GM23248 (cell line): ENCODE measurements at regions not wholly inside any gene's neighbourhood (a gene's known extent, or its start where the extent isn't known, plus 50 kb on each side); places are given as distances from the start of the nearest gene placed in this dataset.
A peak's percentile ranks its signal among the peaks of the same experiment; 100 is the strongest.

ENCODE experiments used
- DNase-seq: peaks from one replicate; pipeline ENCODE4 v3.0.0-alpha.2; 2015
- H2AFZ ChIP-seq: fragments of 200-600 bp; sonication (generic); 2 replicates; pipeline ENCODE4 v1.6.1; 2016; ENCODE audit warnings: antibody characterized with exemption
- H3F3A ChIP-seq: fragments of 200-600 bp; sonication (generic); 2 replicates; pipeline ENCODE4 v1.6.1; 2016; ENCODE audit warnings: mild to moderate bottlenecking, antibody characterized with exemption, mixed run types; ENCODE audit not compliant: insufficient read depth
- H3K27ac ChIP-seq: fragments of 200-600 bp; sonication (generic); 2 replicates; pipeline ENCODE4 v1.5.1; 2016; ENCODE audit warnings: mild to moderate bottlenecking
- H3K27me3 ChIP-seq: fragments of 200-600 bp; sonication (generic); replicated peaks from 2 replicates; pipeline ENCODE4 v1.6.1; 2016; ENCODE audit warnings: mild to moderate bottlenecking; ENCODE audit not compliant: insufficient read depth
- H3K36me3 ChIP-seq: fragments of 200-600 bp; sonication (generic); 2 replicates; pipeline ENCODE4 v1.6.1; 2016; ENCODE audit warnings: low read depth, mild to moderate bottlenecking
- H3K4me1 ChIP-seq: fragments of 200-600 bp; sonication (generic); 2 replicates; pipeline ENCODE4 v1.6.1; 2016; ENCODE audit warnings: mild to moderate bottlenecking; ENCODE audit not compliant: insufficient read depth
- H3K4me2 ChIP-seq: fragments of 200-600 bp; sonication (generic); one replicate; pipeline ENCODE4 v1.6.1; 2016; ENCODE audit warnings: mild to moderate bottlenecking; ENCODE audit not compliant: unreplicated experiment
- H3K4me3 ChIP-seq: fragments of 200-600 bp; sonication (generic); 2 replicates; pipeline ENCODE4 v1.5.1; 2016; ENCODE audit warnings: mild to moderate bottlenecking
- H3K79me2 ChIP-seq: fragments of 200-600 bp; sonication (generic); 2 replicates; pipeline ENCODE4 v1.6.1; 2016; ENCODE audit warnings: mild to moderate bottlenecking; ENCODE audit not compliant: insufficient read depth
- H3K9ac ChIP-seq: fragments of 200-600 bp; sonication (generic); 2 replicates; pipeline ENCODE4 v1.6.1; 2016; ENCODE audit warnings: mild to moderate bottlenecking
- H3K9me2 ChIP-seq: fragments of 200-600 bp; sonication (generic); 2 replicates; pipeline ENCODE4 v1.6.1; 2016; ENCODE audit warnings: mixed run types, mild to moderate bottlenecking, moderate library complexity; ENCODE audit not compliant: insufficient read depth
- H3K9me3 ChIP-seq: fragments of 200-600 bp; sonication (generic); one replicate; pipeline ENCODE4 v1.6.1; 2017; ENCODE audit warnings: low read depth
- H4K20me1 ChIP-seq: fragments of 200-600 bp; sonication (generic); 2 replicates; pipeline ENCODE4 v1.6.0; 2016; ENCODE audit not compliant: insufficient read depth
- EZH2 ChIP-seq: fragments of 200-600 bp; sonication (generic); IDR thresholded peaks from 2 replicates; pipeline ENCODE4 v1.6.1; 2018; ENCODE audit warnings: antibody characterized with exemption, mild to moderate bottlenecking; ENCODE audit not compliant: insufficient read depth, poor library complexity, severe bottlenecking
- EZH2phosphoT487 ChIP-seq: fragments of 200-600 bp; sonication (generic); IDR thresholded peaks from 2 replicates; pipeline ENCODE4 v1.6.1; 2018; ENCODE audit warnings: antibody characterized with exemption, moderate library complexity, mild to moderate bottlenecking, low read depth; ENCODE audit not compliant: insufficient read depth
- WGBS, 2 experiments: methylation state at CpG; one replicate each; pipeline ENCODE4 v1.1.6; 2015 to 2017; ENCODE audit warnings: low lambda C conversion rate in 2 of 2, low coverage in 1 of 2; ENCODE audit errors: missing lambda C conversion rate in 2 of 2; 5-methylcytosine and 5-hydroxymethylcytosine counted together
- in situ Hi-C: fragments of 300-500 bp; cut with MboI; formaldehyde crosslinking; loops from 2 replicates; pipeline ENCODE4 v1.15.0; 2020

GRCh38 chr9:108167136-108167900 lies 677.7 kb upstream of the KLF4 start:
- TF ChIP-seq EZH2phosphoT487 (no peak), EZH2 (no peak)
- H3K4me2 ChIP-seq = no peak overlapping the region
- no peaks in the 10 kb centered on the region for H3K27me3 ChIP-seq
- no peaks in the 10 kb centered on the region for H3K9me3 ChIP-seq
- DNase-seq = no peak
- peaks cover 37% of the 10 kb centered on the region for H3K4me1 ChIP-seq
- H3K27ac ChIP-seq = no peak overlapping the region
- H3F3A ChIP-seq = peaks cover 42% of the 10 kb centered on the region
- no peaks in the 10 kb centered on the region for H3K79me2 ChIP-seq
- no peaks in the 10 kb centered on the region for H4K20me1 ChIP-seq
- H3K4me3 ChIP-seq = no peak overlapping the region
- in situ Hi-C loops = no loop called here
- 53 to 59% methylated on average over 5 of the region's 5 CpGs for WGBS, 2 experiments
- H3K9ac ChIP-seq = no peak overlapping the region
- H2AFZ ChIP-seq = no peak overlapping the region
- no peaks in the 10 kb centered on the region for H3K36me3 ChIP-seq
- H3K9me2 ChIP-seq = no peaks in the 10 kb centered on the region

GRCh38 chr9:108166519-108166918 lies 677.0 kb upstream of the KLF4 start:
- H2AFZ ChIP-seq = no peak overlapping the region
- H3K36me3 ChIP-seq = no peaks in the 10 kb centered on the region
- TF ChIP-seq EZH2 = no peak
- TF ChIP-seq EZH2phosphoT487 = no peak
- H3K79me2 ChIP-seq = no peaks in the 10 kb centered on the region
- WGBS, 2 experiments = 85 to 93% methylated on average over 2 of the region's 2 CpGs
- H4K20me1 ChIP-seq = no peaks in the 10 kb centered on the region
- peaks cover 38% of the 10 kb centered on the region for H3K4me1 ChIP-seq
- no peaks in the 10 kb centered on the region for H3K9me2 ChIP-seq
- H3K27ac ChIP-seq = no peak overlapping the region
- no peak overlapping the region for H3K4me2 ChIP-seq
- H3K27me3 ChIP-seq = no peaks in the 10 kb centered on the region
- H3K4me3 ChIP-seq = no peak overlapping the region
- no peak for DNase-seq
- in situ Hi-C loops = no loop called here
- no peaks in the 10 kb centered on the region for H3K9me3 ChIP-seq
- H3K9ac ChIP-seq = no peak overlapping the region
- H3F3A ChIP-seq = peaks cover 44% of the 10 kb centered on the region

- Histone ChIP-seq H3F3A (peaks cover 31% of the 10 kb centered on the region), H3K36me3 (no peaks in the 10 kb centered on the region), H3K9ac (no peak overlapping the region), H2AFZ (no peak overlapping the region), H3K79me2 (no peaks in the 10 kb centered on the region), H3K27me3 (no peaks in the 10 kb centered on the region), H3K9me3 (no peaks in the 10 kb centered on the region), H4K20me1 (no peaks in the 10 kb centered on the region), H3K4me1 (peaks cover 36% of the 10 kb centered on the region), H3K9me2 (no peaks in the 10 kb centered on the region), H3K27ac (peak overlapping the region; percentile 52), H3K4me2 (no peak overlapping the region), H3K4me3 (no peak overlapping the region)
- in situ Hi-C loops = no loop called here
- TF ChIP-seq EZH2phosphoT487 (no peak), EZH2 (no peak)
- WGBS, 2 experiments = 67% methylated on average over 6 of the region's 6 CpGs
- DNase-seq = peak; percentile 80
Measured at GRCh38 chr9:108163321-108164005, 673.9 kb upstream of the KLF4 start.

GRCh38 chr9:108162664-108163063 lies 673.1 kb upstream of the KLF4 start:
- Histone ChIP-seq H3K4me2 (peak overlapping the region; percentile 55), H3F3A (peaks cover 23% of the 10 kb centered on the region), H3K9me3 (no peaks in the 10 kb centered on the region), H2AFZ (no peak overlapping the region), H3K79me2 (no peaks in the 10 kb centered on the region), H3K27me3 (no peaks in the 10 kb centered on the region), H3K27ac (peak overlapping the region; percentile 52), H3K4me1 (peaks cover 28% of the 10 kb centered on the region), H3K4me3 (no peak overlapping the region), H3K9ac (no peak overlapping the region), H4K20me1 (no peaks in the 10 kb centered on the region), H3K9me2 (no peaks in the 10 kb centered on the region), H3K36me3 (no peaks in the 10 kb centered on the region)
- no peak for TF ChIP-seq EZH2phosphoT487
- no peak for TF ChIP-seq EZH2
- in situ Hi-C loops = no loop called here
- WGBS, 2 experiments = 0% methylated on average over 1 of the region's 1 CpG
- DNase-seq = peak; percentile 92
